Activated naive CD8-positive, alpha-beta T cell treated with anti-CD3 and anti-CD28 coated beads, Interleukin-2, amount 10 ng/mL, durations not matched to agents 7 days and 5 days (primary cell): ENCODE measurements at regions not wholly inside any gene's neighbourhood (a gene's known extent, or its start where the extent isn't known, plus 50 kb on each side); places are given as distances from the start of the nearest gene placed in this dataset.
"Not testable (repeated sequence)": the region's sequence is repeated elsewhere in the genome, so short reads cannot be mapped to it uniquely, and the experiment has no call there.

Source experiments
- ATAC-seq: fragments of 150-1000 bp; cut with Tn5 transposase; one replicate; pipeline ENCODE4 v1.10.0; 2021; ENCODE audit warnings: low read depth, moderate library complexity
- POLR2A ChIA-PET: fragments of 350-600 bp; sonication (Branson Sonifier 250); formaldehyde crosslinking; loops from one replicate; lab custom pipeline; 2021; ENCODE audit warnings: antibody characterized with exemption; lab: Charles Lee
- DNase-seq: peaks from one replicate; pipeline ENCODE4 v3.0.0; 2021
- H3K27ac Mint-ChIP-seq: one replicate; pipeline ENCODE4 v1.8.0; 2022; ENCODE audit warnings: mild to moderate bottlenecking, mixed read lengths
- H3K27me3 Mint-ChIP-seq: one replicate; pipeline ENCODE4 v1.8.0; 2022; ENCODE audit warnings: mild to moderate bottlenecking, moderate library complexity, mixed read lengths
- H3K36me3 Mint-ChIP-seq: one replicate; pipeline ENCODE4 v1.8.0; 2021; ENCODE audit warnings: mild to moderate bottlenecking, mixed read lengths
- H3K4me1 Mint-ChIP-seq: one replicate; pipeline ENCODE4 v1.8.0; 2021; ENCODE audit warnings: mixed read lengths
- H3K4me3 Mint-ChIP-seq: one replicate; pipeline ENCODE4 v1.8.0; 2022; ENCODE audit warnings: mild to moderate bottlenecking, moderate library complexity, mixed read lengths
- H3K9me3 Mint-ChIP-seq: one replicate; pipeline ENCODE4 v1.8.0; 2021; ENCODE audit warnings: mixed read lengths

GRCh38 chr15:96648866-96649265 is 318.4 kb downstream of the NR2F2 start:
- no peaks in the 10 kb centered on the region for H3K36me3 Mint-ChIP-seq
- H3K4me1 Mint-ChIP-seq, result no peaks in the 10 kb centered on the region
- DNase-seq, result no peak
- ATAC-seq, result no peak
- H3K27me3 Mint-ChIP-seq, result no peaks in the 10 kb centered on the region
- POLR2A ChIA-PET, result no interaction called here
- H3K4me3 Mint-ChIP-seq, result no peak overlapping the region
- H3K9me3 Mint-ChIP-seq, result no peaks in the 10 kb centered on the region
- no peak overlapping the region for H3K27ac Mint-ChIP-seq

DNA sequence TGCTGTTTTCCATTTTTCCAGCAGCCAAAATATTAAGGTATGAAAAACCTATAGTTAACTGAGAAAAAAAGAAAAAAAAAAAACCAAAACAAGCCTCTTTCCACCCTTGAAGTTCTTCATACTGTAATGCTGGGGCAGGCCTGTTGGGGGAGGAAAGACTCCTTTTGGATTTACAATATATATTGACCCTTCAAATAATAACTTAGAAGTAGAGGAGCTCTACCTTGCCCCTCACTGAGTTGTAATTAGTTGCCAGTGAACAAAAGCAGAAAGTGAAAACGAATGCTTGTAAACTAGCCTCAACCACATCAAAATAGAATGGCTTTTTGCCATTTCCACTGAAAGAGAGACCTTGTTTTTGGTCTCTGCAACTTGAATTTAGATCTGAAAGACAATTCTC is 326.6 kb downstream of the NR2F2 start:
- Mint-ChIP-seq H3K27me3 (peaks cover 2% of the 10 kb centered on the region), H3K4me3 (no peak overlapping the region), H3K9me3 (no peaks in the 10 kb centered on the region), H3K36me3 (no peaks in the 10 kb centered on the region), H3K4me1 (no peaks in the 10 kb centered on the region), H3K27ac (no peak overlapping the region)
- DNase-seq, result no peak
- POLR2A ChIA-PET, result no interaction called here
- no peak for ATAC-seq

GRCh38 chr15:96666979-96667378 is 336.5 kb downstream of the NR2F2 start:
- H3K4me3 Mint-ChIP-seq, H3K27ac Mint-ChIP-seq, POLR2A ChIA-PET, DNase-seq, H3K27me3 Mint-ChIP-seq, ATAC-seq, H3K36me3 Mint-ChIP-seq, H3K4me1 Mint-ChIP-seq: not testable (repeated sequence)
- H3K9me3 Mint-ChIP-seq, result peaks cover 11% of the 10 kb centered on the region

DNA sequence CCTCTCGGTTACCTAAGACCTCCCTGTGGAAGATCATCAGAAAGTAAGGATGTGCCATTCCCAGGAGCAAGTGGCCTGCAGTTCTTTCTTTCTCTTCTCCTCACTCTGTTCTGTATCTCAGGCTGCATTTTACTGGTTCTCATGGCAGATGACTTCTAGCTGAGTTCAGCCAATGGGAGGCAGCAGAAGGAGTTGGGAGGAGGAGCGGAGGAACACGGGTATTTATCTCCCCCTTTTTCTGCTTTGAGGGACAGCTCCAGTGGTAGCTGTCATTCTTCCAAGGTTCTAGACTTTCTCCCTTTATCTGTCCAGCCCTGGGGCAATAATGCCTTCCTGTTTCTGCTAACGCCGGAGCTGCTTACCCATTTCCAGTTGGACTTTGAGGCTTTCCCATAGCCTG is 339.9 kb downstream of the NR2F2 start:
- POLR2A ChIA-PET, result no interaction called here
- H3K27me3 Mint-ChIP-seq, result no peaks in the 10 kb centered on the region
- H3K4me3 Mint-ChIP-seq, result no peak overlapping the region
- DNase-seq (no peak), ATAC-seq (no peak)
- H3K27ac Mint-ChIP-seq, result no peak overlapping the region
- H3K4me1 Mint-ChIP-seq, result no peaks in the 10 kb centered on the region
- H3K9me3 Mint-ChIP-seq, result peaks cover 2% of the 10 kb centered on the region
- no peaks in the 10 kb centered on the region for H3K36me3 Mint-ChIP-seq

DNA sequence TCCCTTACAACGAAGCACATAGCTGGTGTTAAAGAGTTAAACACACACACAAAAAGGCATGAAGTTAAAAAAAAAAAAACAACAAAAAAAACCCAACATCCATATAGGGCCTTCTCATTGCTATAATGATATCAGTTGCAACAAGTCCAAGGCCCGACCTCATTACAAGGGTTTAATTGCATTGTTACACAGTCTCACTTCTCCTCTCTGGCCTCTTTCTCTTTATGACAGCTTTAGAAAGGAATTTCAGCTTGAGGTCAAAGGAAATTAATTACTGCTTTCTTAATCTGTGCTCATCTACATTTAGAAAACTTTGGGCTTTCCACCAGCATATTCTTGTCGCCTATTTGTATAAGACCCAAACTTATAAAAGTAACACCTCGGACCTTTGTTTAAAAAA is 342.1 kb downstream of the NR2F2 start:
- H3K27ac Mint-ChIP-seq, result no peak overlapping the region
- POLR2A ChIA-PET, result no interaction called here
- no peaks in the 10 kb centered on the region for H3K36me3 Mint-ChIP-seq
- H3K27me3 Mint-ChIP-seq, result no peaks in the 10 kb centered on the region
- ATAC-seq (no peak), DNase-seq (no peak)
- no peaks in the 10 kb centered on the region for H3K9me3 Mint-ChIP-seq
- H3K4me1 Mint-ChIP-seq, result no peaks in the 10 kb centered on the region
- H3K4me3 Mint-ChIP-seq, result no peak overlapping the region

GRCh38 chr15:96678386-96678785 is 347.9 kb downstream of the NR2F2 start:
- Mint-ChIP-seq H3K9me3 (no peaks in the 10 kb centered on the region), H3K4me3 (no peak overlapping the region), H3K27ac (no peak overlapping the region), H3K36me3 (no peaks in the 10 kb centered on the region), H3K4me1 (no peaks in the 10 kb centered on the region), H3K27me3 (no peaks in the 10 kb centered on the region)
- POLR2A ChIA-PET, result no interaction called here
- ATAC-seq, result no peak
- no peak for DNase-seq

DNA sequence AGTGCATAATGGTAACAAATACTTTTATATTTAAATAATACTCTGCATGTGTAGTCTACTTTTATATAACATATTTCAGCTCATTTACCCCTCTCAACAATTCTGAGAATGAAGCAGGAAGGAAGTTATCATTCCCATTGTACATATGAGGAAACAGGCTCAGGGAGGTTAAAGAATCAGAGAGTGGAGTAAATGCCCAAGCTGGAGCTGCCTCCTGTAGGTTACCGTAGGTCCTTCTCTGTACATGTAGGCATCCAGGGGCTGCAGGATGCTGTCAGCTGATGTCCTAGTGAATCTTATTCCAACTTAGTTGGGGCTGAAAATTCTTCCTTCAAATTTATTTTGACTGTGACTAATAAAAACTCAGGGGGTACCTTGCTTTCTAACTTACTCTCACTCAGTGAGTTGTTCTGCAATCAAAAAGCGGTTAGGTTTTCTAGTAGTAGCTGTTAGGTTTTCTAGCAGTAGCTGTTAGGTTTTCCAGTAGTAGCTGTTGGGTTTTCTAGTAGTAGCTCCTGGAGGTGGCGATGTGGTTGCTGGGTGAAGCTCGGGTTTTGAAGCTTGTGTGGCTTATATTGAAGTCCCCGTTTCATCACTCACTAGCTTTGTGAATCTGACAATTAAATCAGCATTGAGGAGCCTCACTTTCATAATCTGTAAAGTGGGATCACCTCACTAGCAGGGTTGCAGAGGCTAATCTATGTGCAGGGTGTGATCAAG is 357.0 kb downstream of the NR2F2 start:
- ATAC-seq, result no peak
- H3K36me3 Mint-ChIP-seq, result no peaks in the 10 kb centered on the region
- DNase-seq, result no peak
- H3K27me3 Mint-ChIP-seq, result no peaks in the 10 kb centered on the region
- POLR2A ChIA-PET, result no interaction called here
- H3K4me1 Mint-ChIP-seq, result no peaks in the 10 kb centered on the region
- no peak overlapping the region for H3K4me3 Mint-ChIP-seq
- H3K27ac Mint-ChIP-seq, result no peak overlapping the region
- no peaks in the 10 kb centered on the region for H3K9me3 Mint-ChIP-seq

- POLR2A ChIA-PET, result no interaction called here
- no peaks in the 10 kb centered on the region for H3K36me3 Mint-ChIP-seq
Observed at GRCh38 chr15:96690733-96691132, 360.2 kb downstream of the NR2F2 start.

GRCh38 chr15:96692826-96693225 is 362.3 kb downstream of the NR2F2 start:
- no peaks in the 10 kb centered on the region for H3K27me3 Mint-ChIP-seq

More at GRCh38 chr15:96690733-96691132, 360.2 kb downstream of the NR2F2 start:
- no peak for DNase-seq
- H3K4me3 Mint-ChIP-seq, result no peak overlapping the region
- ATAC-seq, result no peak
- H3K27me3 Mint-ChIP-seq, result no peaks in the 10 kb centered on the region
- H3K27ac Mint-ChIP-seq, result no peak overlapping the region
- no peaks in the 10 kb centered on the region for H3K9me3 Mint-ChIP-seq
- H3K4me1 Mint-ChIP-seq, result no peaks in the 10 kb centered on the region

GRCh38 chr15:96693515-96693914 is 363.0 kb downstream of the NR2F2 start:
- Mint-ChIP-seq H3K4me3 (no peak overlapping the region), H3K9me3 (no peaks in the 10 kb centered on the region), H3K36me3 (no peaks in the 10 kb centered on the region), H3K4me1 (no peaks in the 10 kb centered on the region), H3K27ac (no peak overlapping the region), H3K27me3 (no peaks in the 10 kb centered on the region)
- no peak for ATAC-seq
- POLR2A ChIA-PET, result no interaction called here
- DNase-seq, result no peak

More at GRCh38 chr15:96692826-96693225, 362.3 kb downstream of the NR2F2 start:
- Mint-ChIP-seq H3K9me3 (no peaks in the 10 kb centered on the region), H3K4me1 (no peaks in the 10 kb centered on the region), H3K27ac (no peak overlapping the region), H3K4me3 (no peak overlapping the region), H3K36me3 (no peaks in the 10 kb centered on the region)
- no peak for DNase-seq
- POLR2A ChIA-PET, result no interaction called here
- ATAC-seq, result no peak

DNA sequence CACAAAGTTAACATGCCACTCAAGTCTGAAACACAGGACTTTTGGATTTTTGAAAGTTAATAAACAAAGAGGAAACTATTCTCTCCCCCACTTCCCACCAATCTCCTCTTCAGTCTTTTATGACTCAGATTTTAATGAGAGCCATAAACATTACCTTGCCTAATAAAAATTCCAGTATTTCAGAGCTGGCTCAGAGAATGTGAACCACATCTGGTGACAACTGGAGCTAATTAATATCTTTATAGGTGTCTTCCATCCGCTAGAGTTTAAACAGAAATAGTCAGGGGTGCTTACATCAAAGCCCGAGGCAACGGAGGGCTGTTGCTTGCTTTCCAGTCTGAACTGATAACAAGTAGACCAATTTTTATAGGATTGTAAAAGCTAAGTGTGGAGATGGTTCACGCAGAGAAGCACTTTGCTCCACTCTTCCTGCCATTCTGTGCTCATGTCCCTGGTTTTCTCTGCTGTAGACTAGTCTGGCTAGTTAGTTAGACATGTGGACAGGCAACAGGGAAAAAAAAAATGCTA is 363.6 kb downstream of the NR2F2 start:
- Mint-ChIP-seq H3K4me1 (no peaks in the 10 kb centered on the region), H3K4me3 (no peak overlapping the region), H3K9me3 (no peaks in the 10 kb centered on the region), H3K27ac (no peak overlapping the region), H3K27me3 (no peaks in the 10 kb centered on the region), H3K36me3 (no peaks in the 10 kb centered on the region)
- POLR2A ChIA-PET, result no interaction called here
- ATAC-seq (no peak), DNase-seq (no peak)

GRCh38 chr15:96695426-96695825 is 364.9 kb downstream of the NR2F2 start:
- H3K9me3 Mint-ChIP-seq, result no peaks in the 10 kb centered on the region
- POLR2A ChIA-PET, result no interaction called here
- no peak for ATAC-seq

GRCh38 chr15:96699871-96700401 is 369.4 kb downstream of the NR2F2 start:
- POLR2A ChIA-PET, result no interaction called here
- H3K27me3 Mint-ChIP-seq, result peaks cover 4% of the 10 kb centered on the region
- ATAC-seq (no peak), DNase-seq (no peak)
- no peak overlapping the region for H3K27ac Mint-ChIP-seq
- H3K9me3 Mint-ChIP-seq, result no peaks in the 10 kb centered on the region
- no peaks in the 10 kb centered on the region for H3K36me3 Mint-ChIP-seq
- H3K4me3 Mint-ChIP-seq, result no peak overlapping the region
- no peaks in the 10 kb centered on the region for H3K4me1 Mint-ChIP-seq

More at GRCh38 chr15:96695426-96695825, 364.9 kb downstream of the NR2F2 start:
- Mint-ChIP-seq H3K4me1 (no peaks in the 10 kb centered on the region), H3K36me3 (no peaks in the 10 kb centered on the region), H3K27me3 (no peaks in the 10 kb centered on the region), H3K27ac (no peak overlapping the region), H3K4me3 (no peak overlapping the region)
- no peak for DNase-seq

- H3K9me3 Mint-ChIP-seq, result no peaks in the 10 kb centered on the region
- no peaks in the 10 kb centered on the region for H3K36me3 Mint-ChIP-seq
- DNase-seq (no peak), ATAC-seq (no peak)
- H3K4me1 Mint-ChIP-seq, result no peaks in the 10 kb centered on the region
- no peak overlapping the region for H3K27ac Mint-ChIP-seq
- H3K4me3 Mint-ChIP-seq, result no peak overlapping the region
- peaks cover 4% of the 10 kb centered on the region for H3K27me3 Mint-ChIP-seq
- POLR2A ChIA-PET, result no interaction called here
Observed at GRCh38 chr15:96700555-96700954, 370.1 kb downstream of the NR2F2 start.
